GM18870 (cell line): ENCODE measurements at regions not wholly inside any gene's neighbourhood (a gene's known extent, or its start where the extent isn't known, plus 50 kb on each side); places are given as distances from the start of the nearest gene placed in this dataset.
A peak's percentile ranks its signal among the peaks of the same experiment; 100 is the strongest.

Experiments used
- ATAC-seq: cut with Tn5 transposase; IDR thresholded peaks from one replicate; pipeline ENCODE4 v1.9.1; 2021; ENCODE audit warnings: moderate library complexity; ENCODE audit not compliant: unreplicated experiment

GRCh38 chr11:76298255-76298654, 82.7 kb downstream of the THAP12 start:
- ATAC-seq: no peak

- no peak for ATAC-seq
Measured at GRCh38 chr11:76296731-76297542, 84.0 kb downstream of the THAP12 start.

- peak; percentile 68 for ATAC-seq
Measured at GRCh38 chr11:76293189-76293631, 86.9 kb upstream of the WNT11 start.

- ATAC-seq: no peak
Measured at GRCh38 chr11:76292583-76293188, 86.4 kb upstream of the WNT11 start.

GRCh38 chr11:76291576-76292526, 85.5 kb upstream of the WNT11 start:
- ATAC-seq: no peak

GRCh38 chr11:76288166-76288980, 82.1 kb upstream of the WNT11 start:
- ATAC-seq: no peak

GRCh38 chr11:76287227-76287626, 80.9 kb upstream of the WNT11 start:
- no peak for ATAC-seq

GRCh38 chr11:76285397-76286104, 79.2 kb upstream of the WNT11 start:
- no peak for ATAC-seq

GRCh38 chr11:76284161-76284560, 77.9 kb upstream of the WNT11 start:
- ATAC-seq: no peak

- no peak for ATAC-seq
Measured at GRCh38 chr11:76282811-76283595, 76.7 kb upstream of the WNT11 start.

- no peak for ATAC-seq
Measured at GRCh38 chr11:76282172-76282571, 75.9 kb upstream of the WNT11 start.

GRCh38 chr11:76281558-76281906, 75.2 kb upstream of the WNT11 start:
- ATAC-seq: no peak

- ATAC-seq: no peak
Measured at GRCh38 chr11:76280882-76281557, 74.7 kb upstream of the WNT11 start.

- ATAC-seq: no peak
Measured at GRCh38 chr11:76280151-76280881, 74.0 kb upstream of the WNT11 start.

GRCh38 chr11:76279646-76280045, 73.3 kb upstream of the WNT11 start:
- ATAC-seq: no peak

GRCh38 chr11:76279038-76279437, 72.7 kb upstream of the WNT11 start:
- no peak for ATAC-seq

GRCh38 chr11:76278526-76278925, 72.2 kb upstream of the WNT11 start:
- no peak for ATAC-seq
